Left colon (tissue), 2 donors: ENCODE measurements at regions not wholly inside any gene's neighbourhood (a gene's known extent, or its start where the extent isn't known, plus 50 kb on each side); places are given as distances from the start of the nearest gene placed in this dataset.
A peak's percentile ranks its signal among the peaks of the same experiment; 100 is the strongest.

Experiments
- ATAC-seq: fragments of 200-7000 bp; cut with Tn5 transposase; one replicate; pipeline ENCODE4 v1.9.1; 2020; ENCODE audit warnings: mild to moderate bottlenecking, moderate library complexity
- DNase-seq, 2 donors: peaks; one replicate each; pipeline ENCODE4 v3.0.0-alpha.2; 2020
- intact Hi-C, 2 donors: fragments of 100-400 bp; cut with DNase I in 1 of 2; cut with micrococcal nuclease in 1 of 2; formaldehyde crosslinking; loops; one replicate each; pipeline versions ENCODE4 v1.11.2 to v1.14.0; 2022; cut with DNase I, micrococcal nuclease
- donor health status: DM: no; HTN: no; CAD: no.
- donor health status: DM: yes; HTN: yes; CAD: no.

GRCh38 chr6:148086386-148086785, 256.3 kb upstream of the SASH1 start:
- DNase-seq (no peak), ATAC-seq (no peak)
- intact Hi-C loops: no loop called here

DNA sequence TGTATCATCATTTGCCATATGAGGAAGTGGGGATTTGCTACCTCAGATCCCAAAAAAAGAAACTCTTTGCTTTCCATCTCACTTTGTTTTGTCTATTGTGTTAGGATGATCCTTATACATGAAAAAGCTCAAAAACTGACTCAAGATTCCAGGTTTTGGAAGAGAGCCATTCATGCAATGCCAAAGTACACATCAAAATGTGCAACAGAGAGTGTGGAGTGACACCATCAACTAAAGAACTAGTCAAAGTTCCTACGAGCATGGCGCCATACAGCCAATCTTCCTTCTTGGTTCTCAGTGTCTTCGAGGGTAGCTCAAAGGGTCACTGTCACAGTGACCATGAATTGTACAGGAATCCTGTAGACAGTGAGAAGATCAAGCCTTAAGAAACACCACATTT, 255.8 kb upstream of the SASH1 start:
- DNase-seq (no peak), ATAC-seq (no peak)
- intact Hi-C loops: no loop called here

DNA sequence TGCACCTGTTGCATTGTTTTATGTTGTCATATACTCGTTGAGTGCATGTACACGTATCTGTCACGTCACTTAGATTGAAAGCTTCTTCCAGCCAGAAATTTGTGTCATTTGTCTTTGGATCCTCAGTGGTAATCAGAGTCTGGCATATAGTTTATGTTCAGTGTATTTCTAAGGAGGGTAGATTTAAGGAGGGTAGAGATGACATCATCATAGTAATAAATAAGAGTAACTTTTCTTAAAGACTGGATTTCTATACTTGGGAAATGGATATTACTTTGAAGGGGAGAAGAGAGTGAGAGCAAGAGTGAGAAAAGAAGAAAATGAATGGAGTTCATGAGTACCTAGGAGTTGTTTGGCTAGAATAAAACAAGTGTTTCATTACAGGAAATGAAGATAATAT, 255.0 kb upstream of the SASH1 start:
- intact Hi-C loops: no loop called here
- ATAC-seq (no peak), DNase-seq (no peak)

DNA sequence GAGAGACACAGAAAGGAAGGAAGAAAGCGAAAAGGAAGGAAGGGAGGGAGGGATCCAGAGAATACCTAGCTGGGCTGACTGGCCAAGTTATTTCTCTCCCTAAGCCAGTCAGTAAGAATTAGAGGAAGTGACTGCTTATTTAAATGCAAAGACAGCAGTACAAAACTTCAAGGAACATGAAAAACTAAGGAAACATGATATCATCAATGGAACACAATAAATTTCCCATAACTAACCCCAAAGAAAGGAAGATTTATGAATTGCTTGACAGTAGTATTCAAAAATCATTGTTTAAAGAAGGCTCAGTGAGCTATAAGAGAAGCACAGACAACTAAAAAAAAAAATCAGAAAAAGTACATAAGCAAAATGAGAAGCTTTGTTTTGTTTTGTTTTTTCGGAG, 252.3 kb upstream of the SASH1 start:
- no peak for ATAC-seq
- DNase-seq: no peak
- intact Hi-C loops: no loop called here

GRCh38 chr6:148091394-148091793, 251.2 kb upstream of the SASH1 start:
- intact Hi-C loops: no loop called here
- no peak for ATAC-seq
- DNase-seq: no peak

DNA sequence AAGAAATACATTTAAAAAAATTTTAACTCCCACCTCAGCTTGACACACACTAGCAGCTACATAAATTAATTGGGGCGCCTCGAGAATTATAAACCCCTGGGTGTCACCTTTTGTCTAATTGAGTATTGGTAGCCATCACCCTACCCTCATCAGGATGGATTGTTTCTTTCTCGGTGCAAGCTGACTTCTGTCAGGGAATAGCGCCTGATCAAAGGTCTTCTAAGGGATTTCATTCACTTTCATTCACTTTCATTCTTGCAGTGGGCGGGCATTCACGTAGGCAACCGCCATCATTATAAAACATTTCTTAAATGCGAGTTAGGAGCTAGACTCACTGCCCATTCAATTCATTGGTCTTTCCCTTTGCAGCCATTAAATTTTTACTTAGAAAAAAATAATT, 239.2 kb upstream of the SASH1 start:
- intact Hi-C loops: no loop called here
- no peak for ATAC-seq
- DNase-seq: no peak

DNA sequence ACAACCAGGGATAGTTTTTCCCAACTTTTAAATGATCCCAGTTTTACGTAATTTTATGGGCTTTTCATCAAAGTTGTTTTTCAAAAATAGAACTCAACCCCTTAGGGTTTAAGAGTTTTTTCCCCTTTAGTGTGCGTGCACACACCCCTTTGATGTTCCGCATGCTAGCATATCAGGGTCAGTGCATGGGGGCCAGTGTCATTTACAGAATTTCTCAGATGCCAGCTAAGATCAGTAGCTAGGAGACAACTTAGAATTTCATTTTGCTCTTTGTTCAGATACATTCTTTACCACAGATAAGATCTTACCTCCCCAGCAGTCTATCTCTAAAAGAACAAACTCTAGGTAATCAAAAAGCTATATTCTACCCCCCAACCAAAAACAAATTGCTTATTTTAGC, 238.5 kb upstream of the SASH1 start:
- intact Hi-C loops: no loop called here
- DNase-seq: no peak
- ATAC-seq: no peak

DNA sequence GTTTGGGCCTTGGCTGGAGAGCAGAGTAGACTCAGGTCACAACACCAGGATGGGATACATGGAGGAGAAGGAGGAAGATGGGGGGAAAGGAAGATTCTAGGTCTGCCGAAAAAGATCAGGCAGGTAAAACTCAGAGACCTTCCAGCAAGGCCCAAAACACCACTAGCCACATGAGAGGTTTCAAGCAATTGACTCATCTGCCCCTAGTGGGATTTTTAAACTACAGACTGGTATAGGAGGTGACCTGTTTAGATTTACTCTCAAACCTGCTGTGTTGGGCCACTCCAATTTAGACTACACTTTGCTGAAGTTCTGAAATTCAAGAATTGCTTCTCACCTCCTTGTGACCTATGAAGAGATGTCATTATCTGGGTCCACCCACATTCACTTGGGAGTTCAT, 236.9 kb upstream of the SASH1 start:
- ATAC-seq (no peak), DNase-seq (no peak)
- intact Hi-C loops: no loop called here

GRCh38 chr6:148107911-148108310, 234.7 kb upstream of the SASH1 start:
- intact Hi-C loops: no loop called here
- ATAC-seq: no peak
- DNase-seq: no peak

DNA sequence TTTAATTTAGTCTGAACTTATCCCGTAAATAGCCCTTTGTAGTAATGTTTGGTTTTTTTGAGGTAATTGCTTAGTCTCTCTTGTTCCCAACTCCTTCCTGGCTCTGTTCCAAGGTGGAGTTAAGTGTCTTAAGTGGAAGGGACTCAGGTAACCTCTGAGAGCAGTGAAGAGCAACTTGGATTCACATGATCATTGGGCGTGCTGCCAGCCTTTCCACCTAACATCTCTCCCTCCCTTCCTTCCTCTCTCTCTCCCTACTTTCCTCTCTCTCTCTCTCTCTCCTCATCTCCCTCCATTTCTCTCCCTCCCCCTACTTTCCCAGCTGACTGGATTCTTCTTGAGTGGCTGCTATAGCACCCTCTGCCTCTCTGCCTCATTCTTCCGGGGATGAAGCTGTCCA, 232.9 kb upstream of the SASH1 start:
- peak in 1 of 2 donors; percentile 38 for DNase-seq
- ATAC-seq: peak; percentile 36
- intact Hi-C loops: no loop called here

GRCh38 chr6:148110925-148111324, 231.7 kb upstream of the SASH1 start:
- intact Hi-C loops: no loop called here

DNA sequence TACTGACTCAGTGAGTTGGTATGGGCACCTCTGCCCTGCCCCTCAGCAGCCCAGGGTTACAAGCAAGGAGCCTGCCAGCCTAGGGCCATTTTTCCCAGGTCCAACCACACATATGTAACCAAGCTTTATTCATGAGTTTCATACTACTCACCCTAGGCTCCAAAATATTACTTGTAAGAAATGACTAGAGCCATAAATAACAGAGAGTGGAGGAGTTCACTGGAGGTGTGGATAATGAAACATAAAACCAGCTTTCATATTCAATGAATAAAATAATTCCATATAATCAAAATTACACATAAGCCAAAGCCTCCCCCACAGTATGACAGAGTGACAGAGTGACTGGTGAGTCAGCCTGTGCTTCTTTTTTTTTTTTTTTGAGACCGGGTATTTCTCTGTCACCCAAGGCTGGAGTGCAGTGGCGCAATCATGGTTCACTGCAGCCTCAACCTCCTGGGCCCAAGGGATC, 229.8 kb upstream of the SASH1 start:
- ATAC-seq (no peak), DNase-seq (no peak)
- intact Hi-C loops: no loop called here

More at GRCh38 chr6:148110925-148111324, 231.7 kb upstream of the SASH1 start:
- no peak for ATAC-seq
- DNase-seq: no peak

DNA sequence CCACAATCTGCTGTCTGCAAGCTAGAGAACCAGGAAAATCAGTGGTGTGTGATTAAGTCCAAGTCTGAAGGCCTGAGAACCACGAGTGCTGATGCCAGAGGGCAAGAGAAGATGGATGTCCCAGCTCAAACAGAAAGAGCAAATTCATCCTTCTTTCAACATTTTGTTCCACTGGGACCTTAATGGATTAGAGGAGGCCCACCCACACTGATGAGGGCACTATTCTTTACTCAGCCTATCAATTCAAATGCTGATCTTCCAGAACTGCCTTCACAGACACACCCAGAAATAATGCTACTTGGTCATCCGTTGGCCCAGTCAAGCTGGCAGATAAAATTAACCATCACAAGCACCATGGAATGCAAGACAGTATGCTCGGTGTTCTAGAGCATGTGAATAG, 226.6 kb upstream of the SASH1 start:
- ATAC-seq: no peak
- no peak for DNase-seq
- intact Hi-C loops: no loop called here

- ATAC-seq (no peak), DNase-seq (no peak)
- intact Hi-C loops: no loop called here
These were observed 224.4 kb upstream of the SASH1 start for GRCh38 chr6:148118244-148118643.

DNA sequence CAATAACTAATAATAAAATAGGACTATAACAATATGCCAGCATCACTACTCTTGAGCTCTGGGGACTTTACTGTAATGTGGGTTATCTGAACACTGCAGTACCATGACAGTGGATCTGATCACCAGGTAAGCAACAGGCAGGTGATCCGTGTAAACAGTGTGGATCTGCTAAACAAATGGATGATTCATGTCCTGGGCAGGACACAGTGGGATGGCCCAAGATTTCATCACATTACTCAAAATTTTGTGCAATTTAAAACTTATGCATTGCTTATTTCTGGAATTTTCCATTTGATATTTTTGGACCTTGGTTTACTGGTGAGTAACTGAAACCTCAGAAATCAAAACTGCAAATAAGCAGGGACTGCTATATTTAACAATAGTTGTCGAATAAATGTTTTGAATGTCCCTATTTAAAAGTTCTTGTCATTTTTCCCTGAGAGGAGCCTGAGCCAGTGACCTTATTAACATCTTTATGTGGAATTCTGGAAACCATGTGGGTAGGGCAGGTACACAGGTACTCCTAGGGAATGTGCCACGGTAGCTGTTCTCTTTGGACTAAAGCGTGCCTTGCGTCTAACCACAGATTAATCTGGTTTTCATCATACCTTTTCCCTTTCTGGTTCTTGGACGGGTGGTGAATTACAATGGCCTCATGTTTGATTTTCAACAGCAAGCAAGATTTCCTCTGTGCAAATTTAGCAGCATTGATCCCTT, 214.5 kb upstream of the SASH1 start:
- intact Hi-C loops: no loop called here
- ATAC-seq: no peak
- DNase-seq: no peak

- DNase-seq (no peak), ATAC-seq (no peak)
- intact Hi-C loops: no loop called here
These were observed 208.0 kb upstream of the SASH1 start for GRCh38 chr6:148134592-148134991.

DNA sequence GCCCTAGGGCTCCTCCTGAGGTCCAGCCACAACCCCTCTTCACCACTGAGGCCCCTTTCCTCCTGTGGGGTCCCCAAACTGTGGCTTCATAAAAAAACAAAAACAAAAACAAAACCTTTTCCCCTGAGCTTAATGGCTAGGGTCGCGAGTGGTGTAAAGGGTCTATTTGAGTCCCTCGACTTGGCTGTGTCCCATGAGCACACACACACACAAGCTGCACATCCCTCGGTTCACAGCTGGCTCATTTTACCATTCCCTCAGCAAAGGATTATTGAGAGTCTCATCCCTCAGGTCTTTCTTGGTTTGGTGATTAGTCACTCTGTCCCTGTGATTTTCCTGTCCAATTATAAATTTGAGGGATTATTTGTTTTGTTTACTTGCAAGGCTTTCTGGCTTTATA, 206.1 kb upstream of the SASH1 start:
- DNase-seq (no peak), ATAC-seq (no peak)
- intact Hi-C loops: no loop called here

GRCh38 chr6:148137652-148138051, 205.0 kb upstream of the SASH1 start:
- DNase-seq (no peak), ATAC-seq (no peak)
- intact Hi-C loops: no loop called here

- intact Hi-C loops: no loop called here
- ATAC-seq (no peak), DNase-seq (no peak)
These were observed 204.1 kb upstream of the SASH1 start for GRCh38 chr6:148138573-148138972.

GRCh38 chr6:148140772-148141557, 201.7 kb upstream of the SASH1 start:
- DNase-seq (no peak), ATAC-seq (peak; percentile 80)
- intact Hi-C loops: no loop called here

DNA sequence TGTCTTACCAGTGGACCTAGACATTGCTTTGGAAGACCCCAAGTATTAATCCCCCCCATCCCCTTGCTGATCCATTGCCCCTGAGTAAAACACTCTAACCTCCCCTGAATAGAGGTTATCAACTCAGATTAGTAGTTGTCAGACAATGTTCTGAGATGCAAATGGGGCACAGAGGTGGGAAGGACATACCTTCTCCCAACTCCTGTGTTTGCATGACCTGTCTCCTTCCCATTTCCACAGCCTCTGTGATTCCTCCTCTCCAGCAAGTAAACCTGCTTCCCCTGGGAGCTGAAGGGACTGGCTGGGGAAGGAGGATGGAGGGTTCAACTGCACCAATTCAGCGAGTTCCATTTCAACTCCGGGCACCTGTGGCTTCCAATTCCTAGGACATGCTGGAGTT, 199.8 kb upstream of the SASH1 start:
- DNase-seq: no peak
- intact Hi-C loops: no loop called here
- ATAC-seq: no peak
